ENCODE measurements at regions not wholly inside any gene's neighbourhood (a gene's known extent, or its start where the extent isn't known, plus 50 kb on each side); places are given as distances from the start of the nearest gene placed in this dataset.

GRCh38 chr6:71134929-71135642, 153.5 kb upstream of the OGFRL1 start:
- Histone ChIP-seq H3K27ac (no peak overlapping the region), H3K79me2 (ENCODE audit: insufficient read depth, low read depth) (no peaks in the 10 kb centered on the region), H3K4me1 (ENCODE audit: low read depth, poor library complexity, severe bottlenecking) (no peaks in the 10 kb centered on the region), H3K4me2 (no peak overlapping the region), H3K27me3 (ENCODE audit: insufficient read depth, low read depth) (no peaks in the 10 kb centered on the region), H4K20me1 (ENCODE audit: insufficient read depth) (no peaks in the 10 kb centered on the region), H3K9ac (no peak overlapping the region), H3K4me3 (IDR thresholded peaks at IDR 0.05; ENCODE audit: insufficient read depth, low read depth, low read length) (no peak overlapping the region), H2AFZ (ENCODE audit: low read depth) (no peak overlapping the region), H3K36me3 (ENCODE audit: insufficient read depth) (no peaks in the 10 kb centered on the region)
- TF ChIP-seq, protein P1, sequence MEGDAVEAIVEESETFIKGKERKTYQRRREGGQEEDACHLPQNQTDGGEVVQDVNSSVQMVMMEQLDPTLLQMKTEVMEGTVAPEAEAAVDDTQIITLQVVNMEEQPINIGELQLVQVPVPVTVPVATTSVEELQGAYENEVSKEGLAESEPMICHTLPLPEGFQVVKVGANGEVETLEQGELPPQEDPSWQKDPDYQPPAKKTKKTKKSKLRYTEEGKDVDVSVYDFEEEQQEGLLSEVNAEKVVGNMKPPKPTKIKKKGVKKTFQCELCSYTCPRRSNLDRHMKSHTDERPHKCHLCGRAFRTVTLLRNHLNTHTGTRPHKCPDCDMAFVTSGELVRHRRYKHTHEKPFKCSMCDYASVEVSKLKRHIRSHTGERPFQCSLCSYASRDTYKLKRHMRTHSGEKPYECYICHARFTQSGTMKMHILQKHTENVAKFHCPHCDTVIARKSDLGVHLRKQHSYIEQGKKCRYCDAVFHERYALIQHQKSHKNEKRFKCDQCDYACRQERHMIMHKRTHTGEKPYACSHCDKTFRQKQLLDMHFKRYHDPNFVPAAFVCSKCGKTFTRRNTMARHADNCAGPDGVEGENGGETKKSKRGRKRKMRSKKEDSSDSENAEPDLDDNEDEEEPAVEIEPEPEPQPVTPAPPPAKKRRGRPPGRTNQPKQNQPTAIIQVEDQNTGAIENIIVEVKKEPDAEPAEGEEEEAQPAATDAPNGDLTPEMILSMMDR (conservative IDR thresholded peaks at IDR 0.05; ENCODE audit: low read depth, low read length) = no peak

DNA sequence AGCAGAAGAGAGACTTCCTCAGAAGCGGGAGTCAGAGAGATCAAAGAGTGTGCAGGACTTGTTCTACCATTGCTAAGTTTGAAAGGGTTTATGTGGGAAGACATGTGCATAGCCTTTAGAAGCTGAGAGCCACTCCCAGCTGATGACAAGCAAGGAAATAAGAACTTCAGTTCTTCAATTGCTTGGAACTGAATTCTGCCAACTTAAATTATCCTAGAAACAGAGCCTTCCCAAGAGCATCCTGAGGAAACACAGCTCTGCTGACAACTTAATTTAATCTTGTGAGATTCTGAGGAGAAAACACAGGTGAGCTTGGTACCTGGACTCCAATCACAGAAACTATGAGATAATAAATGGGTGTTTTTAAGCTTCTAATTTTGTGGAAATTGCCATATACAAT, 150.6 kb upstream of the OGFRL1 start:
- Histone ChIP-seq H3K36me3 (ENCODE audit: insufficient read depth) (no peaks in the 10 kb centered on the region), H3K4me3 (IDR thresholded peaks at IDR 0.05; ENCODE audit: insufficient read depth, low read depth, low read length) (no peak overlapping the region), H2AFZ (ENCODE audit: low read depth) (no peak overlapping the region), H3K4me1 (ENCODE audit: low read depth, poor library complexity, severe bottlenecking) (no peaks in the 10 kb centered on the region), H3K27me3 (ENCODE audit: insufficient read depth, low read depth) (no peaks in the 10 kb centered on the region), H3K9ac (no peak overlapping the region), H3K79me2 (ENCODE audit: insufficient read depth, low read depth) (no peaks in the 10 kb centered on the region), H3K27ac (no peak overlapping the region), H3K4me2 (no peak overlapping the region), H4K20me1 (ENCODE audit: insufficient read depth) (no peaks in the 10 kb centered on the region)
- TF ChIP-seq, protein P1 (conservative IDR thresholded peaks at IDR 0.05; ENCODE audit: low read depth, low read length) = no peak

DNA sequence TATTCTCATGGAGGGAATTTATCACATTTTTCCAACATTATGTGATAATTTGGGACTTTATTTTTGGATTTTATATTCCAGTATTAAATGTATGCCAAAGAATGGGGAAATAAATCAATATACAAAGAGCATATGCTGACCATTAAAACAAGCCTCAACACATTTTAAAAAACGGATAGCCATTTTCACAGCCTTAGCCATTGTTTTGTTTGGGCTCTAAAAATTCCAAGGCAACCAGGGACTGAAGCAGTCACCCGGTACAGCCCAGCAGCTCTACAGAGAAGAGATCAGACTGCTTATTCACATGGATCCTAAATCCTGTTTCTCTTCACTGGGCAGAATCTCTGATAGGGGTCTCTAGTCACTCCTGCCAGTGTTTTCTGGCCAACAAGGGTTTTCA, 150.2 kb upstream of the OGFRL1 start:
- Histone ChIP-seq H3K27me3 (ENCODE audit: insufficient read depth, low read depth) (no peaks in the 10 kb centered on the region), H2AFZ (ENCODE audit: low read depth) (no peak overlapping the region), H3K4me3 (IDR thresholded peaks at IDR 0.05; ENCODE audit: insufficient read depth, low read depth, low read length) (no peak overlapping the region), H3K27ac (no peak overlapping the region), H3K9ac (no peak overlapping the region), H3K36me3 (ENCODE audit: insufficient read depth) (no peaks in the 10 kb centered on the region), H3K4me1 (ENCODE audit: low read depth, poor library complexity, severe bottlenecking) (no peaks in the 10 kb centered on the region), H3K79me2 (ENCODE audit: insufficient read depth, low read depth) (no peaks in the 10 kb centered on the region), H4K20me1 (ENCODE audit: insufficient read depth) (no peaks in the 10 kb centered on the region), H3K4me2 (no peak overlapping the region)
- TF ChIP-seq, protein P1 (conservative IDR thresholded peaks at IDR 0.05; ENCODE audit: low read depth, low read length) = no peak

DNA sequence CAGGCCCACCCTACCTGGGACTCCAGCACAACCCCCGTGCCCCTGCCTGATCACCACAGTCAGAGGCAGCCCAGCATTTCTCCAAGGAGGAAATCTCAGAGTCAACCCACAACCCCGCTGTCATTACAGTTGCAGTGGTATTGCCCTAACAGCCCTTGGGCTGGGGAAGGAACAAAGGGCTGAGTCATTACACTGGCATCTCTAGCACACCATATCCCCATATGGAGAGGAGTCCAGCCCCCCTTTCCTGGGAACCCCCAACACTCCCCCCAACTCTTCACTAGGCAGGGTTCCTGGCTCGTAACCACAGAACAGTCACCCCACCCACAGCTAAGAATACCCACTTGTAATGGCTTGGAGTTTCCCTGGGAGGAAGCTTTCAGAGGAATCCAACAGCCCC, 149.4 kb upstream of the OGFRL1 start:
- H3K9ac ChIP-seq = no peak overlapping the region
- H3K27ac ChIP-seq = no peak overlapping the region
- H3K79me2 ChIP-seq (ENCODE audit: insufficient read depth, low read depth) = no peaks in the 10 kb centered on the region
- no peak overlapping the region for H2AFZ ChIP-seq (ENCODE audit: low read depth)
- H3K4me2 ChIP-seq = no peak overlapping the region
- no peaks in the 10 kb centered on the region for H3K4me1 ChIP-seq (ENCODE audit: low read depth, poor library complexity, severe bottlenecking)
- TF ChIP-seq, protein P1 (conservative IDR thresholded peaks at IDR 0.05; ENCODE audit: low read depth, low read length) = no peak
- no peaks in the 10 kb centered on the region for H4K20me1 ChIP-seq (ENCODE audit: insufficient read depth)
- H3K36me3 ChIP-seq (ENCODE audit: insufficient read depth) = no peaks in the 10 kb centered on the region
- no peaks in the 10 kb centered on the region for H3K27me3 ChIP-seq (ENCODE audit: insufficient read depth, low read depth)
- H3K4me3 ChIP-seq (IDR thresholded peaks at IDR 0.05; ENCODE audit: insufficient read depth, low read depth, low read length) = no peak overlapping the region
